HG03103 (cell line): ENCODE measurements at regions not wholly inside any gene's neighbourhood (a gene's known extent, or its start where the extent isn't known, plus 50 kb on each side); places are given as distances from the start of the nearest gene placed in this dataset.
"Not testable (repeated sequence)": the region's sequence is repeated elsewhere in the genome, so short reads cannot be mapped to it uniquely, and the experiment has no call there.

Experiments
- ATAC-seq: cut with Tn5 transposase; IDR thresholded peaks from one replicate; pipeline ENCODE4 v1.9.1; 2021; ENCODE audit warnings: low read depth; ENCODE audit not compliant: unreplicated experiment

GRCh38 chr16:16610389-16610967, 231.5 kb downstream of the NPIPA7 start:
- not testable (repeated sequence) for ATAC-seq

GRCh38 chr16:16613212-16613611, 234.3 kb downstream of the NPIPA7 start:
- ATAC-seq = not testable (repeated sequence)

DNA sequence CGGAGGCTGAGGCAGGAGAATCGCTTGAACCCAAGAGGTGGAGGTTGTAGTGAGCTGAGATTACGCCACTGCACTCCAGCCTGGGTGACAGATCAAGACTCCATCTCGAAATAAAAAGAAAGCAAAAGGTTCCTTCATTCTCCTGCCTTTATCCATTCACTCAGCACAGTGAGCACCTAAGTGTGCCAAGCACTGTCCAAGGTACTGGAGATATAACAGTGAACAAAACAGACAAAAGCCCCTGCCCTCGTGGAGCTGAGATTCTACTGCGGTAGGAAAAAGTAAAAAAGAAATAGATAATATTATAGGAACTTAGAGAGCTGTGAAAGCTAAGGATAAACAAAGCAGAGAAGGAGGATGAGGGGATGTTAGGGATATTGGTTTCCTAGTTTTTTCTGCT, 235.5 kb downstream of the NPIPA7 start:
- ATAC-seq = not testable (repeated sequence)

- ATAC-seq = not testable (repeated sequence)
Measured at GRCh38 chr16:16618963-16619465, 240.1 kb downstream of the NPIPA7 start.

GRCh38 chr16:16624367-16624766, 245.4 kb downstream of the NPIPA7 start:
- ATAC-seq = not testable (repeated sequence)

- ATAC-seq = not testable (repeated sequence)
Measured at GRCh38 chr16:16625140-16625539, 246.2 kb downstream of the NPIPA7 start.

DNA sequence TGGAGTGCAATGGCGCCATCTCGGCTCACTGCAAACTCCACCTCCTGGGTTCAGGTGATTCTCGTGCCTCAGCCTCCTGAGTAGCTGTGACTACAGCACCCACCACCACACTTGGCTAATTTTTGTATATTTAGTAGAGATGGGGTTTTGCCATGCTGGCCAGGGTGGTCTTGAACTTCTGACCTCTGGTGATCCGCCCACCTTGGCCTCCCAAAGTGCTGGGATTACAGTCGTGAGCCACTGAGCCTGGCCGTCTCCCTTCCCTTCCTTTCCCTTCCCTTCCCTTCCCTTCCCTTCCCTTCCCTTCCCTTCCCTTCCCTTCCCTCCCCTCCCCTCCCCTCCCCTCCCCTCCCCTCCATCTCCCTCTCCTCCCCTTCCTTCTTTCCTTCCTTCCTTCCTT, 248.9 kb downstream of the NPIPA7 start:
- ATAC-seq = not testable (repeated sequence)

GRCh38 chr16:16638231-16638630, 259.3 kb downstream of the NPIPA7 start:
- not testable (repeated sequence) for ATAC-seq

DNA sequence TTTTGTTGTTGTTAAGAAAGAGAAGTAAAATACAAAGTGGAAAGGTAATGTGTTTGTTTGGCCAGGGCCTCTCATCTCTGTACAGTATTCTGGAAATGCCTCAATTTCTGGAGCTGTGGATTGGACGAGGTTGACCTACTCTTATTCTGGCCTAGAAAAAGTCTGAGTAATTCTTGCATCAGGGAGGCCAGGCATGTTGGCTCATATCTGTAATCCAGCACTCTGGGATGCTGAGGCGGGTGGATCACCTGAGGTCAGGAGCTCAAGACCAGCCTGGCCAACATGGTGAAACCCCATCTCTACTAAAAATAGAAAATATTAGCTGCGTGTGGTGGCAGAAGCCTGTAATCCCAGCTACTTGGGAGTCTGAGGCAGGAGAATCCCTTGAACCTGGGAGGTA, 259.8 kb downstream of the NPIPA7 start:
- ATAC-seq = not testable (repeated sequence)

DNA sequence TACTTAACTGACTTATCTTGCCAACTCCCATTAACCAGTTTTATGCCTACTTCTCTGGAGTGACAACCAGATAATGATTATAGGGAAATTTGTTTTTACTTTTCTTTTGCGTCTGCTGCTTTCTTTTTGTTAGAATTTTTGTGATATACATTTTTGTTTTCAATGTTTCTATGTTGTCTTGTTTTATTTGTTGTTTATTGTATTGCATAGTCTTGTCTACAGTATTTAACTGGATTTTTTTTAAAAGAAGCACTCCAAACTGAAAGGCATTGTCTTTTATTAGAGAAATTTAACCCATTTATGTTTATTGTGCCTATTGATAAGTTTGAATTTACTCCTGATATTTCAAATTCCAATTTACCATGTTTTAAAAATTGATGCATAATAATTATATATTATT, 264.9 kb downstream of the NPIPA7 start:
- ATAC-seq = not testable (repeated sequence)

DNA sequence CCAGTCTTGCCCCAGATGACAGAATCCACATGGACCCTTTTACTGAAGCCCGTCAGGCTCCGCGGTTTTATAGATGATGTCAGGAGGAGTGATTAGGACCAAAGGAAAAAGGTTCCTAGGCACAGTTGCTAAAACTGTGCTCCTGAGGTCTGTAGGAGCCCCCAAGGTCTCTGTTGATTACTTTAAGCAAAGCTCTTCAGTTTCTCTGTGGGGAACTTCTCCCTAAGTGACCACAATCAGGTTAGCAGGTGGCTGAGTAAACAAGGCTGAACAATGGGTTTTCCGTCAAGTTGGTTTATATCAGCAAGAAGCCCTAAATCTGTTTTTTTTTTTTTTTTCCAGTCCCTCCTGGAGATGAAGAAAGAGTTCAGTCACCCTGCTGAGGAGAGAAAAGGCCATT, 269.1 kb downstream of the NPIPA7 start:
- not testable (repeated sequence) for ATAC-seq

DNA sequence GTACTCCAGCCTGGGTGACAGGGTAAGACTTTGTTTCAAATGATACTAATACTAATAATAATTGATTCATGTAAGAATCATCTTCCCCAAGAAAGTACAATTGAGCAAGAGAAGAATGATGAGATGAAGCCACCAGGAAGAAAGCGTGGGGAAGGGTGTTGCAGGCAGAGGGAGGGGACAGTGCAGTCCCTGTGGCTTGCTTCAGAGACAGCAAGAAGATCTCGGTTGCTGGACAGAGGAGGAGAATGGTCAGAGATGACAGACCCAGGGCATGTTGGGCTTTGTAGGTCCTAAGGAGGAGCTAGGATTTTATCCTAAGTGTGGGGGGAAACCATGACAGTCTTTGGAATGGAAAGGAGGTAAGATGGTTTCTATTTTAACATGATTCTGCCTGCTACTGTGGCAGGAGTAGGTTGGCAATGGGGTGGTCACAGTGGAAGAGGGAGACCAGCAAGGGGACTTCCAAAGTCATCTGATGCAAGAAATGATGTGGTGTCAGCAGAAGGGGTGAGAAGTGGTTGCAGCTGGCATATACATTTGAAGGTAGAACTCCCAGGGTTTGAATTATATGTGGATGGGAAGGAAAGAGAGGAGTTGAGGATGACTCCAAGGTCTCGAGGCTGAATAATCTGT, 293.4 kb downstream of the NPIPA7 start:
- not testable (repeated sequence) for ATAC-seq

DNA sequence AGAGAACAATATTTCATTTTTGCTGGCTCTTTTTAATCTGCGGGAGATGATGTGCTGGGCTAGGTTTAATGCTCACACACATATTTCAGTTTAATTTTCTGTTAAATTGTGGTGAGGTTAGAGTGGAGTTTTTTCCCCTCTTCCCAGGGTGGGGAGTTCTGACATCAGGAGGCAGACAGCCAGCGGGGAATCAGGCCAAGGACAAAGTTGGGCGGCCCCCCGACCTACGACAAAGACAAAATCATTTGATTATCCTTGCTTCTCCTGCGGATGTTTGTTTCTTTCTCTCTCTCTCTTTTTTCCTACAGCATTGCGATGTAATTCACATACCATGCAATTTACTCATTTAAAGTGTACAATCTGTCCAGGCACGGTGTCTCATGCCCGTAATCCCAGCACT, 295.9 kb downstream of the NPIPA7 start:
- ATAC-seq = not testable (repeated sequence)

- ATAC-seq = not testable (repeated sequence)
Measured at GRCh38 chr16:16721849-16722248, 342.9 kb downstream of the NPIPA7 start.

DNA sequence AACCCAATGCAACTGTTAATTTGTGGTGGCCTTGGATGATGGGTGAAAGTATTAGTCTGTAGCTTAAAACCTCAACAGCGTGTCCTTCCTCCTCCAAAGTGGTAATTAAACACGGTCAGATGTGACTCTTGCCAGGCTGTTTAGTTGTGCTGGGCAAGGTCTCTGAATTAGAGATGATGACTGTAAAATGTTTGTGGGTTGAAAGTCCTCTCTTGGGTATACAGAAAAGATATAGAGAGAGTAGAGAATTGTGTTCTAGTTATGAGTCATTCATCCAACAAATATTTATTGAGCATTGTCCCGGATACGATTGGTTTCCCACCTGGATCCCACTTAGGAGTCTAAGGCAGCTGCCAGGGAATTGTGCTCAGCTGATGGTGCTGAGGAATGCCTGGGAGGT, 343.7 kb downstream of the NPIPA7 start:
- not testable (repeated sequence) for ATAC-seq

DNA sequence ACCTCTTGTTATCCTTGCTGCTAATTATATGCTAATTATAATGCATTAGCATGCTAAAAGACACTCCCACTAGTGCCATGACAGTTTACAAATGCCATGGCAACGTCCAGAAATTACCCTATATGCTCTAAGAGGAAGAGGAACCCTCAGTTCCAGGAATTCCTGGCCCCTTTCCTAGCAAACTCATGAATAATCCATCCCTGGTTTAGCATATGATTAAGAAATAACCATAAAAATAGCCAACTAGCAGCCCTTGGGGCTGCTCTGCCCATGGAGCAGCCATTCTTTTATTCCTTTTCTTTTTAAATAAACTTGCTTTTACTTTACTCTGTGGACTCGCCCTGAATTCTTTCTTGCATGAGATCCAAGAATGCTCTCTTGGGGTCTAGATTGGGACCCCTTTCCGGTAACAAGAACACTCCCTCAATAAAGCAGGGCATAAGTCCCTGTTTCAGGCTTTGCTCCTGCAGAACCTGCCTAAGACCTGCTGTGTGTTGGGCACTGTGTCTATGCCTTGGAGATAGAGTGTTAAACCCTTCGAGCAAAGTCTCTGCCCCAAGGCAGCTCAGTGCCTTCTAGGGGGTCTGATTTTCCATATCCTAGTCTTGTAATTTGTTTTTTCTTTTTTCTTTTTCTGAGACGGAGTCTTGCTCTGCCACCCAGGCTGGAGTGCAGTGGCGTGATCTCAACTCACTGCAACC, 345.0 kb downstream of the NPIPA7 start:
- ATAC-seq = not testable (repeated sequence)

DNA sequence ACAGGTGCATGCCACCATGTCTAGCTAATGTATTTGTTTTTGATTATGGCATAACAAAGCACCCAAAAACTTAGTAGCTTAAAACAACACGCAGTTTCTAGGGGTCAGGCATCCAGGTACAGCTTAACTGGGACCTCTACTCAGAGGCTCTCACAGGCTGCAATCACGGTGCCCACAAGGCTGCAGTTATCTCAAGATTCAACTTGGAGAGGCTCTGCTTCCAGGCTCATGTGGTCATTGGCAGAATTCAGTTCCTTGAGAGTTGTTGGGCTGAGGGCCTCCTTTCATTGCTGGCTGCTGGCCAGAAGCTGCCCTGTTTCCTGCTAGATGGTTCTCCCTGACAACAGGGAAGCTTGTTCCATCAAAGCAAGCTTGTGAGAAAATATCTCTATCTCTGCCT, 348.1 kb downstream of the NPIPA7 start:
- not testable (repeated sequence) for ATAC-seq

DNA sequence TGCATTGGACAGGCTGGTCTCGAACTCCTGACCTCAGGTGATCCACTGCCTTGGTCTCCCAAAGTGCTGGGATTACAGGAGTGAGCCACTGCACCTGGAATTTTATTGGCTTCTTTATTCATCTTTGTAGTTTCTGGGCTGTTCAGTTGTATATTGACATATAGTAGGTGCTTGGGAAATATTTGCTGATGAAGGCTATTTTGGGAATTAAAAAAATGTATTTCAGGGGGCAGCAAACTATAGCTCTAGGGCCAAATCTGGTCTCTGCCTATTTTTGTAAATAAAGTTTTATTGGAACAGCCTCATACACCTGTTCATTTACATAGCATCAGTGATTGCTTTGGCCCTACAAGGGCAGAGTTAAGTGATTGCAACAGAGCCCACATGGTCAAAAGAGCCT, 363.6 kb downstream of the NPIPA7 start:
- ATAC-seq = not testable (repeated sequence)

- ATAC-seq = not testable (repeated sequence)
Measured at GRCh38 chr16:16754992-16755667, 376.2 kb downstream of the NPIPA7 start.

- no peak for ATAC-seq
Measured at GRCh38 chr16:16763449-16763848, 384.5 kb downstream of the NPIPA7 start.

DNA sequence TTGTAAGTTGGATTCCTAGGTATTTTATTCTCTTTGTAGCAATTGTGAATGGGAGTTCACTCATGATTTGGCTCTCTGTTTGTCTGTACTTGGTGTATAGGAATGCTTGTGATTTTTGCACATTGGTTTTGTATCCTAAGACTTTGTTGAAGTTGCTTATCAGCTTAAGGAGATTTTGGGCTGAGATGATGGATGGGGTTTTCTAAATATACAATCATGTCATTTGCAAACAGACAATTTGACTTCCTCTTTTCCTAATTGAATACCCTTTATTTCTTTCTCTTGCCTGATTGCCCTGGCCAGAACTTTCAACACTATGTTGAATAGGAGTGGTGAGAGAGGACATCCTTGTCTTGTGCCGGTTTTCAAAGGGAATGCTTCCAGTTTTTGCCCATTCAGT, 391.8 kb downstream of the NPIPA7 start:
- not testable (repeated sequence) for ATAC-seq
